Neural progenitor cell (in vitro differentiated cells): ENCODE measurements at regions not wholly inside any gene's neighbourhood (a gene's known extent, or its start where the extent isn't known, plus 50 kb on each side); places are given as distances from the start of the nearest gene placed in this dataset.
"Not testable (repeated sequence)": the region's sequence is repeated elsewhere in the genome, so short reads cannot be mapped to it uniquely, and the experiment has no call there.

Experiments
- CTCF ChIP-seq: fragments of 200-600 bp; sonication (generic); IDR thresholded peaks from 2 replicates; pipeline ENCODE4 v1.5.1; 2017; ENCODE audit warnings: antibody characterized with exemption, mild to moderate bottlenecking
- EZH2 ChIP-seq: fragments of 200-600 bp; sonication (generic); IDR thresholded peaks from 2 replicates; pipeline ENCODE4 v1.6.1; 2017; ENCODE audit warnings: antibody characterized with exemption, mild to moderate bottlenecking, moderate library complexity
- EZH2phosphoT487 ChIP-seq: fragments of 200-600 bp; sonication (generic); IDR thresholded peaks from 2 replicates; pipeline ENCODE4 v1.6.1; 2017; ENCODE audit warnings: antibody characterized with exemption

GRCh38 chr4:91699691-91700090 is 604.1 kb upstream of the GRID2 start:
- not testable (repeated sequence) for TF ChIP-seq CTCF, EZH2phosphoT487, EZH2
